ENCODE measurements at regions not wholly inside any gene's neighbourhood (a gene's known extent, or its start where the extent isn't known, plus 50 kb on each side); places are given as distances from the start of the nearest gene placed in this dataset.
"Not testable (repeated sequence)": the region's sequence is repeated elsewhere in the genome, so short reads cannot be mapped to it uniquely, and the experiment has no call there.

GRCh38 chr13:107690181-107690580 lies 525.2 kb downstream of the LIG4 start:
- in situ Hi-C loops (cut with MboI; ENCODE audit: low sequenced_read_pairs): no loop called here

- in situ Hi-C loops (cut with MboI; ENCODE audit: low sequenced_read_pairs): no loop called here
Measured at GRCh38 chr13:107685876-107686275, 529.5 kb downstream of the LIG4 start.

- in situ Hi-C loops (cut with MboI; ENCODE audit: low sequenced_read_pairs): no loop called here
Measured at GRCh38 chr13:107681600-107681999, 533.7 kb downstream of the LIG4 start.

DNA sequence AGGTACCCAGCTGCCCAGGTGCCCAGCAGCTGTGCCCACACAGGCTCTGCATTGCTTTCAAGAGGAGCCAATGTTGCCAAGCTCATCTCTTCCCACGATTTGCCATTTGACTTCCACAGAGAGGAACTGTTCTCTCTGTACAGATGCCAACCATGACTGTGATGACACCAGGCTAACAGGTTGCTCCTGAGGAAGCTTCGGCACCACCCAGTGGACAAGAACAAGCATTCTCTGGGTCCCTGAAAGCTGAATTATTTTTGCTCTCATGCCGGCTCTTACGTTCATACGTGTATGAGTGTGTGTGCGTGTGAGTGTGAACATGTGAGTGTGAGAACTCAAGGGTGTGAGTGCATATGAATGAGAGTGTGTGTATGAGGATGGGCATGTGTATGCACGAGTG lies 535.2 kb downstream of the LIG4 start:
- in situ Hi-C loops (cut with MboI; ENCODE audit: low sequenced_read_pairs): no loop called here

- in situ Hi-C loops (cut with MboI; ENCODE audit: low sequenced_read_pairs): no loop called here
Measured at GRCh38 chr13:107678075-107678689, 537.2 kb downstream of the LIG4 start.

- in situ Hi-C loops (cut with MboI; ENCODE audit: low sequenced_read_pairs): no loop called here
Measured at GRCh38 chr13:107675847-107676550, 539.3 kb downstream of the LIG4 start.

DNA sequence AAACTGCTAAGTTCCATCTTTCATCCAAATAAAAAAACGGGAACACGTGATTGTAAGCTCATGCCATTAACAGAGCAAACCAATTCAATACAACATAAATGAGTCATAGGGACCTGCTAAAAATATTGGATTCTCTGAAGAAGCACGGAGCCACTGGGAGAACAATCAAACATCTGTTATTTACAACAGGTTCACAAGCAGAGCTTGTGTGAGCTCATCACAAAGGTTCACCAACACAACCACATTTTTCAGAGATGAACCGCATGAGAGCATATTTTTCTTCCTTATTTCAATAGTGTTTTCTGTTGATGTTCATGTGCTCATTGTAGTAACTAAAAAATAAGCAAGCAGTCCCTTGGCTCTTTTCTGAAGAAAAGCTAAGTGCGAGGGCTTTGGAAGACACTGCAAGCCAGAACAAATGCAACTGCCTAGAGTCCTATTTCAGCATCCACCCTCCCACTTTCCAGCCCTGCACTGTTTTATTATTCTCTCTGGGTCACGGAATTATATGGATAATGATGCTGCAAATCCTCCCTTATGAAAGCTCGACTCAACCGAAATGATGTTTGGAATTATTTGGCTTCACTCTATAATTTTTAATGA lies 545.8 kb downstream of the LIG4 start:
- in situ Hi-C loops (cut with MboI; ENCODE audit: low sequenced_read_pairs): loop anchor here (25.0 kb wide), 1 partner anchor 457 kb away; no protein-coding TSS in a partner anchor

GRCh38 chr13:107665926-107666458 lies 549.3 kb downstream of the LIG4 start:
- in situ Hi-C loops (cut with MboI; ENCODE audit: low sequenced_read_pairs): loop anchor here (25.0 kb wide), 1 partner anchor 454 kb away; no protein-coding TSS in a partner anchor

GRCh38 chr13:107650081-107650701 lies 565.1 kb downstream of the LIG4 start:
- in situ Hi-C loops (cut with MboI; ENCODE audit: low sequenced_read_pairs): loop anchor here (25.0 kb wide), 1 partner anchor 438 kb away; no protein-coding TSS in a partner anchor

- in situ Hi-C loops (cut with MboI; ENCODE audit: low sequenced_read_pairs): loop anchor here (25.0 kb wide), 1 partner anchor 88 kb away; no protein-coding TSS in a partner anchor
Measured at GRCh38 chr13:107649079-107649478, 566.3 kb downstream of the LIG4 start.

GRCh38 chr13:107644136-107644535 lies 571.2 kb downstream of the LIG4 start:
- in situ Hi-C loops (cut with MboI; ENCODE audit: low sequenced_read_pairs): loop anchor here (25.0 kb wide), 1 partner anchor 93 kb away; no protein-coding TSS in a partner anchor

- in situ Hi-C loops (cut with MboI; ENCODE audit: low sequenced_read_pairs): loop anchor here (25.0 kb wide), 1 partner anchor 94 kb away; no protein-coding TSS in a partner anchor
Measured at GRCh38 chr13:107643615-107644014, 571.7 kb downstream of the LIG4 start.

DNA sequence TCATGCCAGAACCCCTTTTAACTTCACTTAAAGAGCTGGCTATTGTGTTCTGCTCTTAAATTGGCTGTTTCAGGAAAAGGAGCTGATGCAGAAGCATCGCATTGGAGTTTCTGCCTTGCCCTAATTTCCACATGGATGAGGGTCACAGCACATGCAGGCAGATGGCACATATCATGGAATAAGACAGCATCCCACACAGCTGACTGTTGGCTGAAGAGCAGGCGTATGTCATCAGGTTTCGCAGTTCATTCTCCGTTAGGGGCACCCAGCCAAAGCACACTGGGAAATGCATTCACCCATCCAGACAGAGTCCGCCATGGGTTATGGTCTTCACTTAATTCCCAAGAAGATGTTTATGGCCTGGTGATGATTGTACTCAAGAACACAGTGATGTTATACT lies 572.5 kb downstream of the LIG4 start:
- in situ Hi-C loops (cut with MboI; ENCODE audit: low sequenced_read_pairs): loop anchor here (25.0 kb wide), 1 partner anchor 94 kb away; no protein-coding TSS in a partner anchor

GRCh38 chr13:107641574-107641973 lies 573.8 kb downstream of the LIG4 start:
- in situ Hi-C loops (cut with MboI; ENCODE audit: low sequenced_read_pairs): loop anchor here (25.0 kb wide), 1 partner anchor 96 kb away; no protein-coding TSS in a partner anchor

DNA sequence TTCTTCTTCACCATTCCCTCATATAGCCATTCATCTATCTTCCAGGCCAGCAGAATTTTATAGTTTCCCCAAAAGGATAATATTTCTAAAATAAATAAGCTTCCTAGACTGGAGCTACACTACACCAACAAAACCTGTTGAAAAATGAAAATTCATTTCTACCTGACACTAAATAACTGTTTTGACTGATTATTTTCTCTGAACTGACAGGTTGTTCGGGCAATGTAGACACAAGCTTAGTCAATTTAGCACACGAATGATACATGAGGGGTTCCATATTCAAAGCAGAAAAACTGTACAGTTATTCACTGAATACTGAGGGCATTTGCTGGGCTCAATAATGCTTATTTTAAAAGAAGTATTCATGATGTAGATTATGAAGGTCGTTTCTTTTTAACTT lies 589.7 kb downstream of the LIG4 start:
- in situ Hi-C loops (cut with MboI; ENCODE audit: low sequenced_read_pairs): loop anchor here (25.0 kb wide), 1 partner anchor 112 kb away; no protein-coding TSS in a partner anchor

DNA sequence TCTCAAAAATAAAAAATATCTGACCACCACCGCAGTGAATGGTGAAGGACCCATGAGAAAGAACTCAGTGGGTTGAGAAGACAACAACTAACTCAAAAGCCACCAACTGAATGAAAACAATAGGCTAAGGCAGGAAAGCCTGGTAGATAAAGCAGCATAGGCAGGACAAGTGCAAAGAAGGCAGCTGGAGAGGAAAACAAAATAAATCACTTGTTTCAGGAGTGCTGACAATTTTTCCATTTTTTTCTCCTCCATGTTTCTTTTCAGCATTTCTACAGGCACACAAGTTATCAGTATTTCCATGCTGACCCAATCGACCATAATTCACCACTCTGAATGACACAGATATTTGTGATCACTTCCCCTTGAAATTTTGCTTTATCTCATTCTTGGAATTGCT lies 597.8 kb downstream of the LIG4 start:
- in situ Hi-C loops (cut with MboI; ENCODE audit: low sequenced_read_pairs): no loop called here

- in situ Hi-C loops (cut with MboI; ENCODE audit: low sequenced_read_pairs): no loop called here
Measured at GRCh38 chr13:107612376-107612775, 603.0 kb downstream of the LIG4 start.

GRCh38 chr13:107608736-107609135 lies 606.6 kb downstream of the LIG4 start:
- in situ Hi-C loops (cut with MboI; ENCODE audit: low sequenced_read_pairs): no loop called here

DNA sequence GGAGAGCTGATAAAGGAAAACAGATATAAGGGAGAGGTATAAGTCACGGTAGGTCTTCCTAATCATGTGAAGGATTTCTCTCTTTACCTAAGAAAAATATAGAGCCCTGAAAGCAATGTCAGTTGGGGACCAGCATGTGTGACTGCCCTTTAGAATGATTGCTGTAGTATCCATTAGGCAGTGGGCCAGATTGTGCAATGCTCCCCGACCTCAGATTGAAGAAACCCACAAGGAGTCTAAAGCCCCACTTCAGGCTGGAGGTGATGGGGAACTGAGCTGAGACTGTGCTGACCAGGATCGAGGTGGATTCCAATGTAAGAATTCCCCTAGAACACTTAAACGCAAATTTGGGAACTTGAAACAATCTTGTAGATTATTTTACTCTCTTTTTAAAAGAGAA lies 614.4 kb downstream of the LIG4 start:
- in situ Hi-C loops (cut with MboI; ENCODE audit: low sequenced_read_pairs): no loop called here

GRCh38 chr13:107596306-107596705 lies 619.0 kb downstream of the LIG4 start:
- in situ Hi-C loops (cut with MboI; ENCODE audit: low sequenced_read_pairs): not testable (repeated sequence)

DNA sequence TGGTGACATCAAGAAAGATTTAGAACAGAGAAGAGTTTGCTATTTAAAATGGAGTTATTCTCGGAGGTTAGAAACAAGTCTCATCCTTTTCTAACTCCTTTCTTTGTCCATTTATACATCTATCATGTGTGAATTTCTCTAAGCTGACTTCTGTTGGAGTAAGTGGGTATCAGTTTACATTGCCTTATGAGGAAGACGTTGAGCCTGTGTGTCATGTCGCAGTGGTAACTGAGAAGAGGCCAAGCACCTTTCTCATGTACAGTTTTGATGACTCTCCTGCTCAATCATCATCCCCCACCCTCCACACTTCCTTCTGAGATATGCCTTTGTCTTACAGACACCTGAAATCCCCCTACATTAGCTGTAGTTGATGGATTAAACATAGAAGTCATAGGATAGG lies 624.8 kb downstream of the LIG4 start:
- in situ Hi-C loops (cut with MboI; ENCODE audit: low sequenced_read_pairs): no loop called here

All from HL-60/S4 (cell line).